HUES64 (cell line): ENCODE measurements at regions not wholly inside any gene's neighbourhood (a gene's known extent, or its start where the extent isn't known, plus 50 kb on each side); places are given as distances from the start of the nearest gene placed in this dataset.
A peak's percentile ranks its signal among the peaks of the same experiment; 100 is the strongest.
"Not testable (repeated sequence)": the region's sequence is repeated elsewhere in the genome, so short reads cannot be mapped to it uniquely, and the experiment has no call there.

Source experiments
- H3K27ac ChIP-seq: 2 replicates; pipeline ENCODE4 v1.7.0; 2013; ENCODE audit warnings: low read depth, low read length, inconsistent platforms
- H3K27me3 ChIP-seq: 2 replicates; pipeline ENCODE4 v1.6.1; 2013; ENCODE audit warnings: mild to moderate bottlenecking, low read length; ENCODE audit not compliant: insufficient read depth
- H3K36me3 ChIP-seq: 2 replicates; pipeline ENCODE4 v1.6.1; 2013; ENCODE audit warnings: mild to moderate bottlenecking, low read length; ENCODE audit not compliant: insufficient read depth
- H3K4me1 ChIP-seq: 2 replicates; pipeline ENCODE4 v1.6.1; 2013; ENCODE audit warnings: mild to moderate bottlenecking, low read length, moderate library complexity; ENCODE audit not compliant: insufficient read depth
- H3K4me3 ChIP-seq: 2 replicates; pipeline ENCODE4 v1.5.1; 2013; ENCODE audit warnings: mild to moderate bottlenecking, low read length, moderate library complexity
- H3K9ac ChIP-seq: 2 replicates; pipeline ENCODE4 v1.6.1; 2013; ENCODE audit warnings: mild to moderate bottlenecking, low read depth, low read length
- H3K9me3 ChIP-seq: 2 replicates; pipeline ENCODE4 v1.6.1; 2013; ENCODE audit warnings: low read depth, low read length; ENCODE audit not compliant: insufficient read depth
- WGBS: fragments of 150-250, 120-280 bp; methylation state at CpG from one replicate; pipeline ENCODE4 v1.1.7; 2013; ENCODE audit warnings: missing lambda C conversion rate; 5-methylcytosine and 5-hydroxymethylcytosine counted together

- Histone ChIP-seq H3K27ac (no peak overlapping the region), H3K9me3 (peaks cover 6% of the 10 kb centered on the region), H3K4me1 (no peaks in the 10 kb centered on the region), H3K27me3 (no peaks in the 10 kb centered on the region), H3K9ac (no peak overlapping the region), H3K36me3 (no peaks in the 10 kb centered on the region), H3K4me3 (no peak overlapping the region)
- whole genome bisulfite sequencing: 98% methylated on average over 3 of the region's 3 CpGs
These were observed 179.2 kb upstream of the ZNF521 start for GRCh38 chr18:25531207-25531606.

- not testable (repeated sequence) for H3K27ac ChIP-seq, H3K9ac ChIP-seq, H3K27me3 ChIP-seq, H3K4me3 ChIP-seq, H3K36me3 ChIP-seq, H3K4me1 ChIP-seq, H3K9me3 ChIP-seq
- whole genome bisulfite sequencing: no CpG with 5 or more reads among the region's 1 CpG
These were observed 173.8 kb upstream of the ZNF521 start for GRCh38 chr18:25525789-25526188.

GRCh38 chr18:25518716-25519053, 166.7 kb upstream of the ZNF521 start:
- no peaks in the 10 kb centered on the region for H3K27me3 ChIP-seq
- WGBS: 95% methylated on average over 2 of the region's 3 CpGs
- H3K9me3 ChIP-seq: no peaks in the 10 kb centered on the region
- H3K9ac ChIP-seq: no peak overlapping the region
- no peak overlapping the region for H3K27ac ChIP-seq
- H3K4me3 ChIP-seq: no peak overlapping the region
- H3K4me1 ChIP-seq: peaks cover 11% of the 10 kb centered on the region; the same call in 1 of the 2 replicates
- H3K36me3 ChIP-seq: no peaks in the 10 kb centered on the region

- no peak overlapping the region for H3K4me3 ChIP-seq
- no peaks in the 10 kb centered on the region for H3K27me3 ChIP-seq
- H3K36me3 ChIP-seq: no peaks in the 10 kb centered on the region
- H3K9ac ChIP-seq: no peak overlapping the region
- H3K27ac ChIP-seq: no peak overlapping the region
- no peaks in the 10 kb centered on the region for H3K9me3 ChIP-seq
- H3K4me1 ChIP-seq: peaks cover 11% of the 10 kb centered on the region; the same call in 1 of the 2 replicates
- 77% methylated on average over 6 of the region's 6 CpGs for WGBS
These were observed 166.1 kb upstream of the ZNF521 start for GRCh38 chr18:25517881-25518715.

GRCh38 chr18:25516747-25517498, 165.0 kb upstream of the ZNF521 start:
- H3K9me3 ChIP-seq: no peaks in the 10 kb centered on the region
- H3K27me3 ChIP-seq: no peaks in the 10 kb centered on the region
- no peaks in the 10 kb centered on the region for H3K36me3 ChIP-seq
- H3K4me3 ChIP-seq: no peak overlapping the region
- 87% methylated on average over 7 of the region's 7 CpGs for WGBS
- H3K9ac ChIP-seq: no peak overlapping the region
- no peak overlapping the region for H3K27ac ChIP-seq
- peaks cover 11% of the 10 kb centered on the region; the same call in 1 of the 2 replicates for H3K4me1 ChIP-seq

- Histone ChIP-seq H3K4me3 (no peak overlapping the region), H3K27me3 (no peaks in the 10 kb centered on the region), H3K4me1 (peaks cover 11% of the 10 kb centered on the region; the same call in 1 of the 2 replicates), H3K27ac (no peak overlapping the region), H3K36me3 (no peaks in the 10 kb centered on the region), H3K9me3 (no peaks in the 10 kb centered on the region), H3K9ac (no peak overlapping the region)
- 75% methylated on average over 5 of the region's 5 CpGs for WGBS
These were observed 164.2 kb upstream of the ZNF521 start for GRCh38 chr18:25516121-25516520.

- no peaks in the 10 kb centered on the region for H3K36me3 ChIP-seq
- no peak overlapping the region for H3K27ac ChIP-seq
- H3K9ac ChIP-seq: no peak overlapping the region
- 100% methylated on average over 1 of the region's 2 CpGs for WGBS
- no peaks in the 10 kb centered on the region for H3K4me1 ChIP-seq
- no peaks in the 10 kb centered on the region for H3K9me3 ChIP-seq
- H3K27me3 ChIP-seq: no peaks in the 10 kb centered on the region
- no peak overlapping the region for H3K4me3 ChIP-seq
These were observed 158.1 kb upstream of the ZNF521 start for GRCh38 chr18:25510096-25510495.

- WGBS: 22% methylated on average over 11 of the region's 11 CpGs
- H3K4me3 ChIP-seq: peak overlapping the region; percentile 63
- no peaks in the 10 kb centered on the region for H3K36me3 ChIP-seq
- no peak overlapping the region for H3K27ac ChIP-seq
- H3K9ac ChIP-seq: peak overlapping the region; percentile 30; the same call in 1 of the 2 replicates
- H3K9me3 ChIP-seq: no peaks in the 10 kb centered on the region
- H3K27me3 ChIP-seq: no peaks in the 10 kb centered on the region
- no peaks in the 10 kb centered on the region for H3K4me1 ChIP-seq
These were observed 151.7 kb upstream of the ZNF521 start for GRCh38 chr18:25503567-25504081.

- Histone ChIP-seq H3K36me3 (no peaks in the 10 kb centered on the region), H3K4me3 (no peak overlapping the region), H3K4me1 (no peaks in the 10 kb centered on the region), H3K9me3 (peaks cover 10% of the 10 kb centered on the region; the same call in 1 of the 2 replicates), H3K9ac (no peak overlapping the region), H3K27me3 (no peaks in the 10 kb centered on the region), H3K27ac (no peak overlapping the region)
- 85% methylated on average over 2 of the region's 2 CpGs for WGBS
These were observed 145.3 kb upstream of the ZNF521 start for GRCh38 chr18:25497151-25497794.

- H3K27ac ChIP-seq: no peak overlapping the region
- WGBS: 42% methylated on average over 2 of the region's 2 CpGs
- H3K9me3 ChIP-seq: peaks cover 10% of the 10 kb centered on the region; the same call in 1 of the 2 replicates
- H3K36me3 ChIP-seq: no peaks in the 10 kb centered on the region
- no peak overlapping the region for H3K4me3 ChIP-seq
- no peak overlapping the region for H3K9ac ChIP-seq
- H3K4me1 ChIP-seq: no peaks in the 10 kb centered on the region
- no peaks in the 10 kb centered on the region for H3K27me3 ChIP-seq
These were observed 144.6 kb upstream of the ZNF521 start for GRCh38 chr18:25496544-25496943.

- 81% methylated on average over 1 of the region's 1 CpG for WGBS
- no peak overlapping the region for H3K27ac ChIP-seq
- no peak overlapping the region for H3K4me3 ChIP-seq
- H3K9ac ChIP-seq: no peak overlapping the region
- no peaks in the 10 kb centered on the region for H3K36me3 ChIP-seq
- H3K4me1 ChIP-seq: no peaks in the 10 kb centered on the region
- H3K27me3 ChIP-seq: no peaks in the 10 kb centered on the region
- peaks cover 10% of the 10 kb centered on the region; the same call in 1 of the 2 replicates for H3K9me3 ChIP-seq
These were observed 143.6 kb upstream of the ZNF521 start for GRCh38 chr18:25495606-25496005.
